HepG2 (cell line): ENCODE measurements at regions not wholly inside any gene's neighbourhood (a gene's known extent, or its start where the extent isn't known, plus 50 kb on each side); places are given as distances from the start of the nearest gene placed in this dataset.

Source experiments
- ATAC-seq: fragments of 200-7000 bp; cut with Tn5 transposase; 3 replicates; pipeline ENCODE4 v1.9.1; 2020; ENCODE audit warnings: mild to moderate bottlenecking, moderate library complexity
- BruUV-seq: library from RNA; stranded (reverse); fragments of 400-500 nt; replicated peaks from 2 replicates; lab custom pipeline; 2021; lab: Mats Ljungman, UMichigan
- CTCF ChIA-PET: fragments of 300-600 bp; formaldehyde crosslinking; extraction: SDS; loops from one replicate; lab custom pipeline; 2021; ENCODE audit warnings: low total read pairs, inconsistent platforms, low intra/inter-chr PET ratio; lab: Yijun Ruan, JAX
- POLR2A ChIA-PET: fragments of 350-600 bp; sonication (Branson Sonifier 250); formaldehyde crosslinking; loops from one replicate; lab custom pipeline; 2020; ENCODE audit warnings: antibody characterized with exemption, inconsistent platforms; lab: Yijun Ruan, JAX
- DNase-seq: peaks from one replicate; pipeline ENCODE4 v3.0.0-alpha.2; 2015; ENCODE audit warnings: low spot score
- FAIRE-seq: peaks from 3 replicates; lab custom pipeline; 2011; peaks lifted over from hg19 to GRCh38; lab: Jason Lieb, UNC
- H2AFZ ChIP-seq: one replicate; pipeline ENCODE4 v1.6.1; 2011; ENCODE audit warnings: low read length, inconsistent platforms
- H3K27ac ChIP-seq: fragments of 300-600 bp; 3 replicates; pipeline ENCODE4 v1.8.0; 2011; ENCODE audit warnings: mixed run types, mild to moderate bottlenecking, mixed read lengths, low read length, inconsistent platforms; ENCODE audit not compliant: insufficient read depth; ENCODE audit errors: extremely low read length
- H3K27me3 ChIP-seq, 2 experiments: fragments of 200-600 bp in 1 of 2; 2 replicates in 1 of 2; 3 replicates in 1 of 2; pipeline versions ENCODE4 v1.6.0 to v1.8.0; 2011; ENCODE audit warnings: low read length in 2 of 2, mild to moderate bottlenecking in 2 of 2, moderate library complexity in 2 of 2, inconsistent platforms in 1 of 2; ENCODE audit not compliant: insufficient read depth in 2 of 2, control insufficient read depth in 1 of 2
- H3K36me3 ChIP-seq, 2 experiments: fragments of 200-600 bp in 1 of 2; replicated peaks in 1 of 2; 2 replicates in 1 of 2; 3 replicates in 1 of 2; pipeline versions ENCODE4 v1.5.1 to v1.8.0; 2011; ENCODE audit warnings: low read length in 2 of 2, inconsistent platforms in 1 of 2; ENCODE audit not compliant: insufficient read depth in 2 of 2, control insufficient read depth in 1 of 2
- H3K4me1 ChIP-seq: 2 replicates; pipeline ENCODE4 v1.5.1; 2012; ENCODE audit warnings: low read length, inconsistent platforms; ENCODE audit not compliant: insufficient read depth
- H3K4me2 ChIP-seq: 2 replicates; pipeline ENCODE4 v1.6.0; 2011; ENCODE audit warnings: low read depth, low read length, inconsistent platforms
- H3K4me3 ChIP-seq, 3 experiments: fragments of 200-600 bp in 1 of 3; sonication (generic), shearing (Covaris generic) in 1 of 3; replicated peaks in 1 of 3; 2 replicates each; pipeline ENCODE4 v1.5.1; 2011 to 2016; ENCODE audit warnings: low read length in 3 of 3, inconsistent platforms in 2 of 3, low read depth in 2 of 3, mild to moderate bottlenecking in 2 of 3, control low read depth in 1 of 3, mixed read lengths in 1 of 3; ENCODE audit not compliant: insufficient read depth in 1 of 3
- H3K79me2 ChIP-seq: one replicate; pipeline ENCODE4 v1.6.1; 2011; ENCODE audit warnings: low read length, inconsistent platforms; ENCODE audit not compliant: insufficient read depth
- H3K9ac ChIP-seq: 2 replicates; pipeline ENCODE4 v1.6.0; 2011; ENCODE audit warnings: mild to moderate bottlenecking, low read depth, low read length, inconsistent platforms; ENCODE audit not compliant: insufficient read depth
- H3K9me3 ChIP-seq: 2 replicates; pipeline ENCODE4 v1.5.1; 2012; ENCODE audit warnings: mild to moderate bottlenecking, low read length
- H4K20me1 ChIP-seq: 2 replicates; pipeline ENCODE4 v1.6.0; 2011; ENCODE audit warnings: inconsistent platforms, mild to moderate bottlenecking, low read length, moderate library complexity; ENCODE audit not compliant: insufficient read depth
- ATF1 ChIP-seq: IDR thresholded peaks from 2 replicates; pipeline ENCODE4 v1.6.1; 2016; ENCODE audit warnings: mild to moderate bottlenecking, control low read depth
- CCDC6 ChIP-seq: sonication (generic); formaldehyde crosslinking; IDR thresholded peaks from 2 replicates; pipeline ENCODE4 v1.8.1; 2022; ENCODE audit warnings: mild to moderate bottlenecking, missing genetic modification reagents, moderate library complexity
- HMGXB4 ChIP-seq, 2 experiments: sonication (generic) in 1 of 2; formaldehyde crosslinking in 1 of 2; IDR thresholded peaks; 2 replicates each; pipeline versions ENCODE4 v1.4.0 to v1.6.1; 2018 to 2020; ENCODE audit warnings: missing genetic modification reagents in 2 of 2, borderline replicate concordance in 1 of 2, low read depth in 1 of 2, mild to moderate bottlenecking in 1 of 2, missing biosample characterization in 1 of 2
- MAF1 ChIP-seq: sonication (generic); formaldehyde crosslinking; IDR thresholded peaks from 2 replicates; pipeline ENCODE4 v1.5.0; 2020; ENCODE audit warnings: missing genetic modification reagents, borderline replicate concordance
- PITX1 ChIP-seq: sonication (generic); formaldehyde crosslinking; IDR thresholded peaks from 2 replicates; pipeline ENCODE4 v1.5.1; 2020; ENCODE audit warnings: mild to moderate bottlenecking, missing genetic modification reagents
- POGK ChIP-seq: sonication (generic); formaldehyde crosslinking; conservative IDR thresholded peaks from 2 replicates; pipeline ENCODE4 v1.8.0; 2022; ENCODE audit warnings: mild to moderate bottlenecking, moderate library complexity, missing genetic modification reagents
- SMARCC2 ChIP-seq: fragments of 450-650 bp; IDR thresholded peaks from 2 replicates; pipeline ENCODE4 v1.6.1; 2017; ENCODE audit warnings: antibody characterized with exemption, mild to moderate bottlenecking
- STAT6 ChIP-seq: sonication (generic); formaldehyde crosslinking; IDR thresholded peaks from 2 replicates; pipeline ENCODE4 v1.4.0; 2020; ENCODE audit warnings: missing genetic modification reagents, mild to moderate bottlenecking, borderline replicate concordance
- ZBTB33 ChIP-seq: sonication (generic); formaldehyde crosslinking; IDR thresholded peaks from 2 replicates; pipeline ENCODE4 v1.4.0; 2020; ENCODE audit warnings: missing genetic modification reagents
- ZNF10 ChIP-seq: sonication (generic); formaldehyde crosslinking; IDR thresholded peaks from 2 replicates; pipeline ENCODE4 v1.4.0; 2020; ENCODE audit warnings: mild to moderate bottlenecking, low read depth, missing genetic modification reagents, borderline replicate concordance
- ZNF101 ChIP-seq: sonication (generic); formaldehyde crosslinking; IDR thresholded peaks from 2 replicates; pipeline ENCODE4 v1.4.0; 2020; ENCODE audit warnings: mild to moderate bottlenecking, low read depth, missing genetic modification reagents, borderline replicate concordance
- ZNF354B ChIP-seq: sonication (generic); formaldehyde crosslinking; IDR thresholded peaks from 2 replicates; pipeline ENCODE4 v1.8.0; 2022; ENCODE audit warnings: mild to moderate bottlenecking, missing genetic modification reagents
- ZNF432 ChIP-seq: sonication (generic); formaldehyde crosslinking; IDR thresholded peaks from 2 replicates; pipeline ENCODE4 v1.5.0; 2020; ENCODE audit warnings: missing genetic modification reagents, mild to moderate bottlenecking, borderline replicate concordance
- ZNF569 ChIP-seq: sonication (generic); formaldehyde crosslinking; IDR thresholded peaks from 2 replicates; pipeline ENCODE4 v1.5.0; 2020; ENCODE audit warnings: mild to moderate bottlenecking, missing genetic modification reagents, moderate library complexity, borderline replicate concordance
- ZNF672 ChIP-seq: sonication (generic); formaldehyde crosslinking; IDR thresholded peaks from 2 replicates; pipeline ENCODE4 v1.8.1; 2022; ENCODE audit warnings: missing genetic modification reagents
- WGBS: methylation state at CpG from one replicate; pipeline ENCODE4 v1.1.6; 2017; ENCODE audit warnings: low lambda C conversion rate; 5-methylcytosine and 5-hydroxymethylcytosine counted together
- in situ Hi-C: cut with HindIII; loops from 2 replicates; pipeline ENCODE4 v1.10.0; 2017; ENCODE audit warnings: low pct_unique_long_range_greater_than_20kb; ENCODE audit not compliant: extremely low pct_ligation_motif_present
- intact Hi-C: fragments of 100-400 bp; cut with micrococcal nuclease; formaldehyde crosslinking; loops from one replicate; pipeline ENCODE4 v1.10.0; 2022; ENCODE audit not compliant: unreplicated experiment

GRCh38 chr3:187896646-187897045 is 151.4 kb upstream of the BCL6 start (continued):
- no peak for TF ChIP-seq POGK
- TF ChIP-seq, all 625 proteins: peak for 0

GRCh38 chr3:187899246-187899645 is 154.0 kb upstream of the BCL6 start:
- WGBS, result 54% methylated on average over 4 of the region's 4 CpGs
- no peak overlapping the region for H3K27ac ChIP-seq
- no peak overlapping the region for H3K9ac ChIP-seq
- H3K36me3 ChIP-seq, result no peaks in the 10 kb centered on the region
- in situ Hi-C loops, result no loop called here
- H3K4me1 ChIP-seq, result peaks cover 6% of the 10 kb centered on the region; the same call in 1 of the 2 replicates
- intact Hi-C loops, result no loop called here
- 0 out of 5 replicates have a peak, but pooled peaks cover 2 to 4% of the 10 kb centered on the region in 2 experiments for H3K27me3 ChIP-seq
- H2AFZ ChIP-seq, result no peak overlapping the region
- ChIA-PET CTCF (no interaction called here), POLR2A (no interaction called here)
- no peak for ATAC-seq
- no peaks in the 10 kb centered on the region for H3K9me3 ChIP-seq
- FAIRE-seq, result no peak
- no peaks in the 10 kb centered on the region for H3K79me2 ChIP-seq
- H3K4me3 ChIP-seq, result no peak overlapping the region
- DNase-seq, result no peak
- H3K4me2 ChIP-seq, result no peak overlapping the region
- TF ChIP-seq ZNF101 (CRISPR knock-in tag) (no peak), STAT6 (CRISPR knock-in tag) (no peak), SMARCC2 (no peak), PITX1 (CRISPR knock-in tag) (no peak), ATF1 (CRISPR knock-in tag) (no peak), HMGXB4 (CRISPR knock-in tag; IDR thresholded peaks at IDR 0.05; ENCODE audit: borderline replicate concordance in 1 of 2, low read depth in 1 of 2) (no peak), ZBTB33 (no peak), ZNF569 (CRISPR knock-in tag) (no peak), ZNF672 (CRISPR knock-in tag) (no peak), MAF1 (CRISPR knock-in tag) (no peak), ZNF432 (CRISPR knock-in tag) (no peak), ZNF354B (CRISPR knock-in tag) (no peak), ZNF10 (no peak), CCDC6 (CRISPR knock-in tag) (no peak)
- H4K20me1 ChIP-seq, result no peaks in the 10 kb centered on the region
- BruUV-seq, result no TSS peak
